Hepatocyte (in vitro differentiated cells): ENCODE measurements at regions not wholly inside any gene's neighbourhood (a gene's known extent, or its start where the extent isn't known, plus 50 kb on each side); places are given as distances from the start of the nearest gene placed in this dataset.

Experiments
- DNase-seq: peaks from one replicate; pipeline ENCODE4 v3.0.0-alpha.2; 2016; ENCODE audit warnings: low spot score
- H2AFZ ChIP-seq: fragments of 200-600 bp; sonication (generic); 2 replicates; pipeline ENCODE4 v1.6.0; 2016; ENCODE audit warnings: antibody characterized with exemption, mild to moderate bottlenecking
- H3K27ac ChIP-seq: fragments of 200-600 bp; sonication (generic); 2 replicates; pipeline ENCODE4 v1.5.1; 2016; ENCODE audit warnings: mild to moderate bottlenecking
- H3K27me3 ChIP-seq: fragments of 200-600 bp; sonication (generic); 2 replicates; pipeline ENCODE4 v1.6.1; 2016
- H3K36me3 ChIP-seq: fragments of 200-600 bp; sonication (generic); replicated peaks from 2 replicates; pipeline ENCODE4 v1.5.1; 2016; ENCODE audit warnings: low read depth; ENCODE audit not compliant: insufficient read depth
- H3K4me1 ChIP-seq: fragments of 200-600 bp; sonication (generic); 2 replicates; pipeline ENCODE4 v1.5.1; 2016; ENCODE audit warnings: mild to moderate bottlenecking, moderate library complexity; ENCODE audit not compliant: insufficient read depth
- H3K4me2 ChIP-seq: fragments of 200-600 bp; sonication (generic); 2 replicates; pipeline ENCODE4 v1.6.0; 2016
- H3K4me3 ChIP-seq: fragments of 200-600 bp; sonication (generic); 2 replicates; pipeline ENCODE4 v1.5.1; 2016; ENCODE audit warnings: mild to moderate bottlenecking
- H3K79me2 ChIP-seq: fragments of 200-600 bp; sonication (generic); 2 replicates; pipeline ENCODE4 v1.6.0; 2017; ENCODE audit warnings: mild to moderate bottlenecking
- H3K9me2 ChIP-seq: fragments of 200-600 bp; sonication (generic); replicated peaks from 2 replicates; pipeline ENCODE4 v1.6.0; 2017; ENCODE audit warnings: mild to moderate bottlenecking; ENCODE audit not compliant: insufficient read depth
- H3K9me3 ChIP-seq: fragments of 200-600 bp; sonication (generic); 2 replicates; pipeline ENCODE4 v1.5.1; 2016; ENCODE audit warnings: low read depth, mild to moderate bottlenecking
- H4K20me1 ChIP-seq: fragments of 200-600 bp; sonication (generic); 2 replicates; pipeline ENCODE4 v1.6.0; 2016; ENCODE audit warnings: mild to moderate bottlenecking; ENCODE audit not compliant: insufficient read depth, poor library complexity, severe bottlenecking
- EZH2 ChIP-seq: fragments of 200-600 bp; sonication (generic); IDR thresholded peaks from 2 replicates; pipeline ENCODE4 v1.6.1; 2016; ENCODE audit warnings: antibody characterized with exemption, mild to moderate bottlenecking, borderline replicate concordance
- EZH2phosphoT487 ChIP-seq: fragments of 200-600 bp; sonication (generic); IDR thresholded peaks from one replicate; pipeline ENCODE4 v1.6.1; 2018; ENCODE audit warnings: antibody characterized with exemption, mild to moderate bottlenecking, low read depth, moderate library complexity; ENCODE audit not compliant: unreplicated experiment, severe bottlenecking
- WGBS: methylation state at CpG from one replicate; pipeline ENCODE4 v1.1.6; 2016; ENCODE audit warnings: low lambda C conversion rate; ENCODE audit errors: missing lambda C conversion rate; 5-methylcytosine and 5-hydroxymethylcytosine counted together
- TF ChIP-seq, protein P1 (sequence below): fragments of 200-600 bp; sonication (generic); IDR thresholded peaks from 2 replicates; pipeline ENCODE4 v1.5.1; 2016; ENCODE audit warnings: antibody characterized with exemption, mild to moderate bottlenecking; ENCODE audit not compliant: poor library complexity

DNA sequence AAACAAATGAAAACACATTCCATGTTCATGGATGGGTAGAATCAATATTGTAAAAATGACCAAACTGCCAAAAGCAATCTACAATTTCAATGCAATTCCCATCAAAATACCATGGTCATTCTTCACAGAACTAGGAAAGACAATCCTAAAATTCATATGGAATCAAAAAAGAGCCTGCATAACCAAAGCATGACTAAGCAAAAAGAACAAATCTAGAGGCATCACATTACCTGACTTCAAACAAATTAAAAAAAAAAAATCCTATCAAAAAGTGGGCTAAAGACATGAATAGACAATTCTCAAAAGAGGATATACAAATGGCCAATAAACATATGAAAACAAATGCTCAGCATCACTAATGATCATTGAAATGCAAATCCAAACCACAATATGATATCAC is 297.5 kb downstream of the NAF1 start:
- H2AFZ ChIP-seq = no peak overlapping the region
- H3K4me2 ChIP-seq = no peak overlapping the region
- H3K4me1 ChIP-seq = no peaks in the 10 kb centered on the region
- H3K27me3 ChIP-seq = no peaks in the 10 kb centered on the region
- no peak overlapping the region for H3K4me3 ChIP-seq
- no peaks in the 10 kb centered on the region for H4K20me1 ChIP-seq
- TF ChIP-seq EZH2 (no peak), EZH2phosphoT487 (no peak)
- TF ChIP-seq, protein P1, sequence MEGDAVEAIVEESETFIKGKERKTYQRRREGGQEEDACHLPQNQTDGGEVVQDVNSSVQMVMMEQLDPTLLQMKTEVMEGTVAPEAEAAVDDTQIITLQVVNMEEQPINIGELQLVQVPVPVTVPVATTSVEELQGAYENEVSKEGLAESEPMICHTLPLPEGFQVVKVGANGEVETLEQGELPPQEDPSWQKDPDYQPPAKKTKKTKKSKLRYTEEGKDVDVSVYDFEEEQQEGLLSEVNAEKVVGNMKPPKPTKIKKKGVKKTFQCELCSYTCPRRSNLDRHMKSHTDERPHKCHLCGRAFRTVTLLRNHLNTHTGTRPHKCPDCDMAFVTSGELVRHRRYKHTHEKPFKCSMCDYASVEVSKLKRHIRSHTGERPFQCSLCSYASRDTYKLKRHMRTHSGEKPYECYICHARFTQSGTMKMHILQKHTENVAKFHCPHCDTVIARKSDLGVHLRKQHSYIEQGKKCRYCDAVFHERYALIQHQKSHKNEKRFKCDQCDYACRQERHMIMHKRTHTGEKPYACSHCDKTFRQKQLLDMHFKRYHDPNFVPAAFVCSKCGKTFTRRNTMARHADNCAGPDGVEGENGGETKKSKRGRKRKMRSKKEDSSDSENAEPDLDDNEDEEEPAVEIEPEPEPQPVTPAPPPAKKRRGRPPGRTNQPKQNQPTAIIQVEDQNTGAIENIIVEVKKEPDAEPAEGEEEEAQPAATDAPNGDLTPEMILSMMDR = no peak
- H3K79me2 ChIP-seq = no peaks in the 10 kb centered on the region
- DNase-seq = no peak
- H3K9me2 ChIP-seq = no peaks in the 10 kb centered on the region
- no peak overlapping the region for H3K27ac ChIP-seq
- no peaks in the 10 kb centered on the region for H3K9me3 ChIP-seq
- no peaks in the 10 kb centered on the region for H3K36me3 ChIP-seq

DNA sequence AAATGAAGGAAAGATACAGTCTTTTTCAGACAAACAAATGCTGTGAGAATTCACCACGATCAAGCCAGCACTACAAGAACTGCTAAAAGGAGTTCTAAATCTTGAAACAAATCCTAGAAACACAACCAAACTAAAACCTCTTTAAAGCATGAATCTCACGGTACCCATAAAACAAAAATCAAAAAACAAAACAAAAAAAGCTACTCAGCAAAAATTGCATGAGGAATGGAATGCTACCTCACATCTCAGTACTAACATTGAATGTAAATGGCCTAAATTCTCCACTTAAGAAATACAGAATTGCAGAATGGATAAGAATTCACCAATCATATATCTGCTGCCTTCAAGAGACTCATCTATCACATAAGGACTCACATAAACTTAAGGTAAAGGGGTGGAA is 300.1 kb downstream of the NAF1 start:
- no peak overlapping the region for H3K27ac ChIP-seq
- no peaks in the 10 kb centered on the region for H3K79me2 ChIP-seq
- no peaks in the 10 kb centered on the region for H3K9me2 ChIP-seq
- no peaks in the 10 kb centered on the region for H4K20me1 ChIP-seq
- H3K4me2 ChIP-seq = no peak overlapping the region
- 94% methylated on average over 2 of the region's 2 CpGs for WGBS
- TF ChIP-seq, protein P1 = no peak
- TF ChIP-seq EZH2 = no peak
- no peak for TF ChIP-seq EZH2phosphoT487
- no peaks in the 10 kb centered on the region for H3K9me3 ChIP-seq
- H3K36me3 ChIP-seq = no peaks in the 10 kb centered on the region
- H3K27me3 ChIP-seq = no peaks in the 10 kb centered on the region
- no peak for DNase-seq
- H3K4me3 ChIP-seq = no peak overlapping the region
- no peaks in the 10 kb centered on the region for H3K4me1 ChIP-seq
- H2AFZ ChIP-seq = no peak overlapping the region

DNA sequence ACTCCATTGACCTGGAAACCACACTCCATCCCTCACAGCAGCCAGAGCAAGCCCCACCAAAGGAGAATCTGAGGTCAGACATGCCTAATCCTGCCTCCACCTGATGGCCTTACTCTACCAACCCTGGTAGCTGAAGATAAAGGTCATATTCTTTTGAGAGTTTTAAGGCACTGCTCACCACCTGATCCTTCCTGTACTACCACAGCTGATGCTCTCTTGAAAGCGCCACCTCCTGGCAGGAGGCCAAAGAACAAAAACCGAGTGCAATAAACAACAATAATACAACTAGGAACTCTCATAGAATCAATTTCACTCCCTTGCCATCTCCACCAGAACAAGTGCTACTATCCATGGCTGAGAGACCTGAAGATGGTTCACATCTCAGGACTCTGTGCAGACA is 301.6 kb downstream of the NAF1 start:
- DNase-seq = no peak
- H3K4me1 ChIP-seq = no peaks in the 10 kb centered on the region
- H3K27me3 ChIP-seq = no peaks in the 10 kb centered on the region
- H3K4me2 ChIP-seq = no peak overlapping the region
- no peaks in the 10 kb centered on the region for H3K36me3 ChIP-seq
- no peak overlapping the region for H2AFZ ChIP-seq
- H3K79me2 ChIP-seq = no peaks in the 10 kb centered on the region
- no peaks in the 10 kb centered on the region for H3K9me2 ChIP-seq
- H4K20me1 ChIP-seq = no peaks in the 10 kb centered on the region
- H3K27ac ChIP-seq = no peak overlapping the region
- no peaks in the 10 kb centered on the region for H3K9me3 ChIP-seq
- TF ChIP-seq EZH2 (no peak), EZH2phosphoT487 (no peak)
- TF ChIP-seq, protein P1 = no peak
- WGBS = 93% methylated on average over 2 of the region's 2 CpGs
- no peak overlapping the region for H3K4me3 ChIP-seq

DNA sequence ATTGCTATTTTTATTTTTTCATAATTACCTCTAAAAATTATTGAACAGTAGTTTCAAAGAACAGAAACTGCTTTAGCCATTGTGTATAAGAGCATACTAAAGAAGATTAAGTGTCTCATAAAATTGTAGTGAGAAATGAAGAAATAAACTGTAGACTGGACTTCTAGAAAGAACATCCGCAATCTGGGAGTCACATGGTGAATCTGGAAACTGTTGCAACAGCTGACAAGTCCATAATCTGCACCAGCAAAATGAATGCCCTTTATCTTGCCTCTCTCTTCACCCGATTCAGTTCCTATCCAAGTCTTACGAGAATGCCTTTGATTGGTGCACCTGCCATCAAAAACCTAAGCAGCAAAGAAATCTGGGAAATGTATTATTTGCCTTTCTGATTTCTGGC is 312.9 kb downstream of the NAF1 start:
- H3K79me2 ChIP-seq = no peaks in the 10 kb centered on the region
- no peak overlapping the region for H3K4me3 ChIP-seq
- no peaks in the 10 kb centered on the region for H3K4me1 ChIP-seq
- 64% methylated on average over 3 of the region's 3 CpGs for WGBS
- no peaks in the 10 kb centered on the region for H3K36me3 ChIP-seq
- no peaks in the 10 kb centered on the region for H3K9me2 ChIP-seq
- no peaks in the 10 kb centered on the region for H3K27me3 ChIP-seq
- no peaks in the 10 kb centered on the region for H4K20me1 ChIP-seq
- no peak overlapping the region for H2AFZ ChIP-seq
- DNase-seq = no peak
- TF ChIP-seq EZH2 (no peak), EZH2phosphoT487 (no peak)
- TF ChIP-seq, protein P1 = no peak
- H3K4me2 ChIP-seq = no peak overlapping the region
- H3K9me3 ChIP-seq = no peaks in the 10 kb centered on the region
- peak overlapping the region; percentile 0 for H3K27ac ChIP-seq
